PFSK-1 (cell line): ENCODE measurements at regions not wholly inside any gene's neighbourhood (a gene's known extent, or its start where the extent isn't known, plus 50 kb on each side); places are given as distances from the start of the nearest gene placed in this dataset.

Source experiments
- FOXP2 ChIP-seq: optimal IDR thresholded peaks from 2 replicates; pipeline ENCODE3; 2011; ENCODE audit warnings: borderline replicate concordance, control low read depth, inconsistent platforms; ENCODE audit not compliant: insufficient read depth; ENCODE audit errors: extremely low read length, extremely low read depth
- POLR2AphosphoS5 ChIP-seq: IDR thresholded peaks from 2 replicates; pipeline ENCODE4 v1.6.1; 2012; ENCODE audit warnings: low read depth, mild to moderate bottlenecking, control low read depth, low read length, moderate library complexity
- REST ChIP-seq, 2 experiments: IDR thresholded peaks; 2 replicates each; pipeline versions ENCODE4 v1.6.1 to v1.8.0; 2011 to 2012; ENCODE audit warnings: low read depth in 2 of 2, low read length in 2 of 2, control low read depth in 1 of 2, inconsistent platforms in 1 of 2, mild to moderate bottlenecking in 1 of 2, moderate library complexity in 1 of 2; ENCODE audit not compliant: insufficient read depth in 1 of 2
- SIN3A ChIP-seq: IDR thresholded peaks from 2 replicates; pipeline ENCODE4 v1.6.1; 2012; ENCODE audit warnings: mild to moderate bottlenecking, low read length, moderate library complexity, borderline replicate concordance; ENCODE audit not compliant: insufficient read depth
- TAF1 ChIP-seq: IDR thresholded peaks from 2 replicates; pipeline ENCODE4 v1.6.1; 2012; ENCODE audit warnings: low read length, control low read depth, borderline replicate concordance; ENCODE audit not compliant: insufficient read depth

GRCh38 chr12:126086242-126086641 is 1021.0 kb downstream of the AACS start:
- TF ChIP-seq TAF1 (no peak), POLR2AphosphoS5 (no peak), REST (IDR thresholded peaks at IDR 0.05; ENCODE audit: insufficient read depth in 1 of 2, low read depth in 2 of 2, low read length in 2 of 2) (no peak), SIN3A (no peak), FOXP2 (no peak)
